ENCODE measurements at regions not wholly inside any gene's neighbourhood (a gene's known extent, or its start where the extent isn't known, plus 50 kb on each side); places are given as distances from the start of the nearest gene placed in this dataset.

- DNase-seq (ENCODE audit: low read depth in 4 of 4, low spot score in 3 of 4), result no peak
These were observed 701.7 kb upstream of the CITED2 start for GRCh38 chr6:140076105-140076504.

- no peak for DNase-seq (ENCODE audit: low read depth in 4 of 4, low spot score in 3 of 4)
These were observed 699.0 kb upstream of the CITED2 start for GRCh38 chr6:140073456-140073855.

- DNase-seq (ENCODE audit: low read depth in 4 of 4, low spot score in 3 of 4), result no peak
These were observed 697.2 kb upstream of the CITED2 start for GRCh38 chr6:140071601-140072062.

- DNase-seq (ENCODE audit: low read depth in 4 of 4, low spot score in 3 of 4), result peak in 3 of 4 donors; percentile 25 to 33 (median 28)
These were observed 696.5 kb upstream of the CITED2 start for GRCh38 chr6:140070846-140071473.

- DNase-seq (ENCODE audit: low read depth in 4 of 4, low spot score in 3 of 4), result no peak
These were observed 695.1 kb upstream of the CITED2 start for GRCh38 chr6:140069576-140069975.

- no peak for DNase-seq (ENCODE audit: low read depth in 4 of 4, low spot score in 3 of 4)
These were observed 694.4 kb upstream of the CITED2 start for GRCh38 chr6:140068801-140069200.

DNA sequence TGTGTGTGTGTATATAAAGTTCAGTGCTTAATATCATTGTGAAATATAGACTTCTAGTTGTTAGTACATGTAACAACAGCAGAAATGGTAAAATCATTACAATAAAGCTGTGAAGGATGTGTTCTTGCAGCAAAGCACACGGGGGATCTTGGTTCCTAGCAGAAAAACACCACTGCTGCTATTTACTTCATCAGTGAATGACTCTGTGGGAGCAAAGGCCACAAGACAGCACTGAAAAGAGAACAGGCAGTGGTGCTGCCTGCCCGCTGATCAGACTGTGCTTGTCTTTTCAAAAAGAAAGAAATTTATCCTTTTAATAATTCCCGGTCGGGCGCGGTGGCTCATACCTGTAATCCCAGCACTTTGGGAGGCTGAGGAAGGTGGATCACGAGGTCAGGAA lies 689.9 kb upstream of the CITED2 start:
- no peak for DNase-seq (ENCODE audit: low read depth in 4 of 4, low spot score in 3 of 4)

GRCh38 chr6:140063021-140063399 lies 688.6 kb upstream of the CITED2 start:
- no peak for DNase-seq (ENCODE audit: low read depth in 4 of 4, low spot score in 3 of 4)

DNA sequence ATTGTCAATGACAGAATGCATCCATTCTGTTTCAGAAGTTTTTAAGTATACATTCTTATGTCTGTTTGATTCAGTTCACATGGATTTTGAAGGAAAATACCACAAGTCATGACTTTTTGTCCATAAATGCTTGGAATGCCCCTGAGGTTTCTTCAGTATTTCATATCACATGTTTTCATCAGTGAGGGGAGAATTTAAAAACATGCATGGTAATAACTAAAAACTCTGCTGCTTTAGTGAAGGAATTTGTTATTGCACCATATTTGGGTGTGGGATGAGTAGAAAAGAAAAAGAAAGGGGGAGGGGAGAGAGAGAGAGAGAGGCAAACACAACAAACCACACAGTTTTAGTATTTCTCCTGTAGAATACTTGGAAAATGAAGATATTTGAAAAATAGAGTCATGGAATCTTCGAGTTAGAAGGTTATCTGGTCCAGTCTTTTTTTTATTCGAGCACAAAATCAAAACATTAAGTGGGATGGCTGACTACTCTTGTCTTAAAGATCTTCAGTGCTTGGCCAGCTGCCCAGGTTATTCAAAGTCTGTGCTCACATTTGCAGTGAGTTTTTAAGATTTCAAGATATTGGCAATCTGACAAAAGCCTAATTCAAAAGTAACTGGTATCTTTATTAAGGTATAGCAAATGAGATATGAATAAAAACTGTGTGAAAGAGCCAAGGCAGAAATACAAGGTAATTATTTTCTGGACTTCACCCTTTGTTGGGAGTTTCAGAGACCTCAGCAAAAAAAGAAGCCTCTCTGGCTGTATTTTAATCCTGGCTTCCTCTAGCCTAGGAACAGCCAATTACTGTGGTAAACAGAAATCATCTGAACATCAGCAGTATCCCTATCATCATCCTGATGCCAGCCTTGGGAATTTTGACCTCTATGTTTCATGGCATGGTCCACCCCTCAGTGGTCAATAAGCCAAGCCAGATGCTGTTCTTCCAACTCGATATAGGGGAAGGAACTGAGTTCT lies 687.9 kb upstream of the CITED2 start:
- peak in 2 of 4 donors; percentile 25 to 29 for DNase-seq (ENCODE audit: low read depth in 4 of 4, low spot score in 3 of 4)

DNA sequence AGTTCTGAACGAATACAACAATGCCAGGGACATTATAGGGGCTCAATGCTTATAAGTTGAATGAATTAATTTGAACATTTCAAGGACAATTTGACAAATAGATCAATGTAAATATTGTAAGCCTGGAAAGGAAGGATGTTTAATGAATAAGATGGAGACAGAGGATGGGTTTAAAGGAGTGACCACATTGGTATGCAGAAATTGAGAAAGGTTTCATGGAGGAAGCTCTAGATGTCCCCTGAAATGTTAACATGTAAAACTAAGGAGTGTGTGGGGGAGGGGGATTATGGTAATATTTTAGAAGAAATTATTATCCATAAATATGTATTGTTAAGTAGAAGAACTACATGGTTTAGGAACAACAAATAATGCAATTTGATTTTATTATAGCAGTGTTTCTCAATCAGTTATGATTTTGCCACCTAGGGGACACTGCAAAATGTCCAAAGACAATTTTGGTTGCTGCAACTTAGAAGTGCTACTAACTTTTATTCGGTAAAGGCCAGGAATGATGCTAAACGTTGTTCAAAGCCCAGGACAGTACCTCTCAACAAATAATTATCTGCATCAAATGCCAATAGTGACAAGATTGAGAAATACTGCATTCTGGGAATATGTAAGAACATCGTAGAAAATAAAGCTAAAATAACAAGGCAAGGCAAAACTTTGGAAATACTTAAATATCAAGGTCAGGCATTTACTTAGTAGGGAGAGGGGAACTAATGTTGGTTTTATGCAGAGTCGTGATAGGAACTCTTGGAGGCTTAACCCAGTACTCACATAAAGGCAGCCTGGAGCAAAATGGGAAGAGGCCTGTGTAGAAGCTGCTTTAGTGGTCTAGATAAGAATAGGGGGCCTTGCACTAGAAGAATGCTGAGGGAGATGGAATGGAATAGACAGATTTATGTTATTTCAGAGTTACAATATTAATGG lies 686.9 kb upstream of the CITED2 start:
- no peak for DNase-seq (ENCODE audit: low read depth in 4 of 4, low spot score in 3 of 4)

GRCh38 chr6:140059947-140060346 lies 685.5 kb upstream of the CITED2 start:
- DNase-seq (ENCODE audit: low read depth in 4 of 4, low spot score in 3 of 4), result no peak

DNA sequence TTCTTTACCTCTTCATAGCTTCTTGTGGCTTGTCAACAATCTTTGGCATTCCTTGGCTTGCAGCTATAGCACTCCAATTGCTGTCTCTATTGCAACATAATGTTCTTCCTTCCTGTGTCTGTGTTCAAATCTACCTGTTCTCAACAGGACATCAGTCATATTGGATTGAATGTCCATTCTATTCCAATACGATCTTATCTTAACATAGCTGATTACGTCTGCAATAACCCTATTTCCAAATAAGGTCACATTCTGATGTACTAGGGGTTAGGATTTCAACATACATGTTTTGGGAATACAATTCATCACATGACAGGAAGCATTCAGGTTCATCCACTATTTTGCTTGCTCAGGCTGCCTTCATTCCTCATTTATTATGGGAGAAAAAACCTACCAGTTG lies 684.4 kb upstream of the CITED2 start:
- DNase-seq (ENCODE audit: low read depth in 4 of 4, low spot score in 3 of 4), result no peak

DNA sequence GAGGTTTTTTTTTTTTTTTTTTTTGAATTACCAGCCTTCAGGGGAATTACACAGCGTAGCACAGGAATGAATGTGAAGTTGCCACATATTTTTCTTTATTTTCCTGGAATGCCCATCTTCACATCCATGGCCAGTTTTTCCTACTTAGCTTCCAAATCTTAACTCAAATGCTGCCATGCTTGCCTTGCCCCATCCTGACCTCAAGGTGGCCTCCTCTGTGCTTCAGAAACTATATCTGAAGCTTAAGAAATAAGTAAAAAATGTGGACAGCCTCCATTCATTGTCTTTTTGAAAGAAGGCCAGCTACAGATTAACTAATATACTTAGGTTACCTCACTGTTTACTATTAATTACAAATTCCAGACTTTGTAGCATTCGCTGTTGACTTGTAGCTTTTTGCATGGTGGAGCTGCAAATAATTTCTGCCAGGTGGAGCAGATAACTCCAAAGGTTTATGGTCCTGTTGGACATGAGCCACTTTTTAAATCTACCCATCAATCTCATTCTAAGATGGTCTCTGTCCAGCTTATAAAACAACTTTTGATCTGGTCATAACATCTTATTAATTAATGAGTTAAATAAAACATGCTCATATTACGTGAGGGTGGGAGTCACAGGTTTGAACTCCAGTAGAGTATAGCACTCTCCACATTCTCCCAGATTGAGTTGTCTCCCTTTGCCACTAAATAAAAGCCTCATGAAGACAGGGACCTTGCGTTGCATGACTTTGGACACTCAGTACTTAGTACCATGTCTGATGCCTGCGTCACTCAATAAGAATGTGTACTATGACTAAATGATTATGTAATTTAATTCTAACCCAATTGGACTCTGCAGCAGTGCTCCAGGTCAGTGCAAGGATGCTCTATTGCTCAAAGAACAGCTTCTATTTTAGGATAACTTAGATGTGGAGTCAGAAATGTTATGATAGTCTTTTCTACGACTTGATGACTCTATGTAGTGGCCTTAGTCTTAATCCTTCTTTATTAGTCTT lies 678.6 kb upstream of the CITED2 start:
- DNase-seq (ENCODE audit: low read depth in 4 of 4, low spot score in 3 of 4), result no peak

GRCh38 chr6:140051521-140052512 lies 677.4 kb upstream of the CITED2 start:
- DNase-seq (ENCODE audit: low read depth in 4 of 4, low spot score in 3 of 4), result no peak

- no peak for DNase-seq (ENCODE audit: low read depth in 4 of 4, low spot score in 3 of 4)
These were observed 675.9 kb upstream of the CITED2 start for GRCh38 chr6:140050101-140050995.

DNA sequence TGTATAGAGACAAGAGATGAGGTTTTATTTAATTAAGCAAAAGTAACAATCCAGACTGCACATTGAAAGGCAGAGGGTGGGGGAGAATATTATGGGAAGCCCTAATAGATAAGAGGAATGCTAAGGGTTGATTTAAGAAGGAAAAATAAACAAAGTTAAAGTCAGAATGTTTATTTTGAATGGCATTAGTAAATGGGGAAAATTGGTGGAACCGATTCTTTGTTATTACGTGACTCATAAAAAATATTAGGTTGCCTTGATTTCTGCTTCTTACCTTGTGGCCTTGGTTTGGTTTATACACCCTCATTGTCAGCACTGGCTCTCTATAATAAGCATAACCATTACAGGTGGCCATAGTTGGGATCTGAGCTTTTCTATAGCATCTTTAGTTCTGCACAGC lies 674.8 kb upstream of the CITED2 start:
- no peak for DNase-seq (ENCODE audit: low read depth in 4 of 4, low spot score in 3 of 4)

DNA sequence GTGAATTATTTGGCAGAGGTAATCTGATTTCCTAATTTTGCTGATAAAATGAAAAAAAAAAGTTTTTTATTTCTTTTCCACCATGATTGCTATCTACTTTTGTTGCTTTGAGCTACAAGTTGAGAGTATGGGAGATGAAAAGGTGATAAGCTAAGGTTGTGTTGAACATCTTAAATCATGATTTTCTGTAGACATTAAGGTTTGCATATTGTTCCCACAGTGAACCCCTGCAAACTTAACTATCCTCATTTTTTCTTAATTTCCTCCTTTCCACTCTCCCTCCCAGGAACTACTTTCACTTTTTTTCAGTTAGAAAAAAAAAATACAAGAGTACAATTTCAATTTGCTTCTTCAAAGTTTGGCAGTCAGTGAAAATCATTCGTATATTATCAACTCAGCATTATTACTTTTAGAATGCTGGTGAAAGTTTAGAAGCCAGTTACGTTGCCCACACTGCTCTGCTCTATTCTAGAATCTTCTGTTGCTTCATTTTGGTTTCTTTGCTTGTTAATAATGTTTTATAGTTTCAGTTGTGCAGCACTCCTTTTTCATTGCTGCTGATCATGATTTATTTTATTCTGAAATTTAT lies 673.8 kb upstream of the CITED2 start:
- no peak for DNase-seq (ENCODE audit: low read depth in 4 of 4, low spot score in 3 of 4)
